ENCODE measurements at regions not wholly inside any gene's neighbourhood (a gene's known extent, or its start where the extent isn't known, plus 50 kb on each side); places are given as distances from the start of the nearest gene placed in this dataset.

- DNase-seq (ENCODE audit: low spot score) = no peak
These were observed 350.8 kb upstream of the KLF3 start for GRCh38 chr4:38313175-38313574.

GRCh38 chr4:38313999-38314561, 349.9 kb upstream of the KLF3 start:
- DNase-seq (ENCODE audit: low spot score) = no peak

- peak; percentile 74 for DNase-seq (ENCODE audit: low spot score)
These were observed 349.3 kb upstream of the KLF3 start for GRCh38 chr4:38314663-38315062.

- no peak for DNase-seq (ENCODE audit: low spot score)
These were observed 348.7 kb upstream of the KLF3 start for GRCh38 chr4:38315286-38315685.

GRCh38 chr4:38316045-38316444, 348.0 kb upstream of the KLF3 start:
- no peak for DNase-seq (ENCODE audit: low spot score)

GRCh38 chr4:38317041-38317674, 346.8 kb upstream of the KLF3 start:
- no peak for DNase-seq (ENCODE audit: low spot score)

GRCh38 chr4:38318737-38319455, 345.1 kb upstream of the KLF3 start:
- peak; percentile 88 for DNase-seq (ENCODE audit: low spot score)

GRCh38 chr4:38319456-38320342, 344.3 kb upstream of the KLF3 start:
- peak; percentile 93 for DNase-seq (ENCODE audit: low spot score)

GRCh38 chr4:38320343-38320695, 343.7 kb upstream of the KLF3 start:
- no peak for DNase-seq (ENCODE audit: low spot score)

GRCh38 chr4:38320833-38321232, 343.2 kb upstream of the KLF3 start:
- no peak for DNase-seq (ENCODE audit: low spot score)

- no peak for DNase-seq (ENCODE audit: low spot score)
These were observed 341.3 kb upstream of the KLF3 start for GRCh38 chr4:38322714-38323113.

- no peak for DNase-seq (ENCODE audit: low spot score)
These were observed 340.8 kb upstream of the KLF3 start for GRCh38 chr4:38323141-38323641.

- DNase-seq (ENCODE audit: low spot score) = no peak
These were observed 339.0 kb upstream of the KLF3 start for GRCh38 chr4:38324861-38325628.

- DNase-seq (ENCODE audit: low spot score) = no peak
These were observed 338.4 kb upstream of the KLF3 start for GRCh38 chr4:38325629-38325913.

- DNase-seq (ENCODE audit: low spot score) = no peak
These were observed 337.5 kb upstream of the KLF3 start for GRCh38 chr4:38326499-38326898.

- DNase-seq (ENCODE audit: low spot score) = no peak
These were observed 336.8 kb upstream of the KLF3 start for GRCh38 chr4:38327174-38327573.

- no peak for DNase-seq (ENCODE audit: low spot score)
These were observed 334.8 kb upstream of the KLF3 start for GRCh38 chr4:38328989-38329729.

- no peak for DNase-seq (ENCODE audit: low spot score)
These were observed 333.7 kb upstream of the KLF3 start for GRCh38 chr4:38330321-38330720.

GRCh38 chr4:38330936-38331335, 333.1 kb upstream of the KLF3 start:
- no peak for DNase-seq (ENCODE audit: low spot score)

GRCh38 chr4:38332699-38333098, 331.3 kb upstream of the KLF3 start:
- DNase-seq (ENCODE audit: low spot score) = no peak

GRCh38 chr4:38333219-38333618, 330.8 kb upstream of the KLF3 start:
- no peak for DNase-seq (ENCODE audit: low spot score)

All from pons (tissue), 1 donor.